WTC11 (cell line): ENCODE measurements at regions not wholly inside any gene's neighbourhood (a gene's known extent, or its start where the extent isn't known, plus 50 kb on each side); places are given as distances from the start of the nearest gene placed in this dataset.

ENCODE experiments used
- ATF1 ChIP-seq: sonication (generic); formaldehyde crosslinking; IDR thresholded peaks from 2 replicates; pipeline ENCODE4 v1.8.1; 2023; ENCODE audit warnings: mild to moderate bottlenecking, moderate library complexity, missing genetic modification reagents
- ATF3 ChIP-seq: sonication (generic); formaldehyde crosslinking; conservative IDR thresholded peaks from 2 replicates; pipeline ENCODE4 v1.8.1; 2022; ENCODE audit warnings: mild to moderate bottlenecking, missing genetic modification reagents
- ELF4 ChIP-seq: sonication (generic); formaldehyde crosslinking; IDR thresholded peaks from 2 replicates; pipeline ENCODE4 v1.8.1; 2022; ENCODE audit warnings: low read depth, mild to moderate bottlenecking, moderate library complexity, missing genetic modification reagents
- MAX ChIP-seq: sonication (generic); formaldehyde crosslinking; IDR thresholded peaks from 2 replicates; pipeline ENCODE4 v1.8.0; 2022; ENCODE audit warnings: mild to moderate bottlenecking, missing genetic modification reagents
- SMAD4 ChIP-seq: sonication (generic); formaldehyde crosslinking; IDR thresholded peaks from 2 replicates; pipeline ENCODE4 v1.8.0; 2022; ENCODE audit warnings: mild to moderate bottlenecking, missing genetic modification reagents
- TEAD4 ChIP-seq: sonication (generic); formaldehyde crosslinking; IDR thresholded peaks from 2 replicates; pipeline ENCODE4 v1.8.0; 2022; ENCODE audit warnings: mild to moderate bottlenecking, missing genetic modification reagents
- TF ChIP-seq, protein P1 (sequence below): fragments of 200-600 bp; IDR thresholded peaks from 2 replicates; pipeline ENCODE4 v1.8.0; 2022; ENCODE audit warnings: antibody characterized with exemption

DNA sequence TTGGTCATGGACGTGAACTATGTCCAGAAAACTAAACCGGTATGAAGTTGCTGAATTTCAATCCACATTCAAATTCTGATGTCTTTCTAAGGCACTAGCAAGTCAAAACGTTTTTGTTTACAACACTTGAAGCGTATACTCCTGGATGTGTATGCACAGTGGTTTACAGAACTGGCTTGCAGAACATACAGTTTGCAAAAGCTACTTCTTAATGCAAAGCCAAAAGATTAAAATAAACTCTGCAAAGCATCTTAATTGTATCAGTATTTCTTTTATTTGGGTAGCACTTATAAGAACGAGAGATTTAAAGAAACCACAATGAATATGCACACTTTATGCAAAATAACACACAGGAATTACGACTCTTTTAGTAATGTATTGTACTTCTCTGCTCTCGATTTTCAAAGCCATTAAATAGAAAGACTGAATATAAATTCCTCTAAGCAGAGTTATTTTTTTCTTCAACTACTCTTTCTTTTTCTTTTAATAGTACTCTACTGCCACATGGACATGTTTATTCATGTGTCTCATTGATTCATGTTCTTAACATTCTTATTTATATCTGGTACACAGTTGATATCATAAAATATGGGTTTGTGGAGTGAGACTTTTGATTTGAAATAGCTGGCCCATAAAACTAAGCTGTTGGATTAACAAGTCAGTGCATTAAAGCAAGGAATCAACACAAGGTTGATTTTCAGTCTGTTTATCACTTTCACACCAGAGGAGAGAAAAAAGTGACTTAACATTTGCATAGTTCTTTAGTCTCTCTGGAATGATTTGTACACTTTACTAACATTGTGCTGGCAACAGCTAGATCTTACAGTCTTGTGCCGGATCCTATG is 189.4 kb upstream of the STEAP4 start:
- TF ChIP-seq MAX (no peak), SMAD4 (CRISPR knock-in tag) (no peak), ATF3 (CRISPR knock-in tag) (no peak), ATF1 (CRISPR knock-in tag) (no peak), ELF4 (CRISPR knock-in tag) (no peak), TEAD4 (CRISPR knock-in tag) (no peak)
- TF ChIP-seq, protein P1, sequence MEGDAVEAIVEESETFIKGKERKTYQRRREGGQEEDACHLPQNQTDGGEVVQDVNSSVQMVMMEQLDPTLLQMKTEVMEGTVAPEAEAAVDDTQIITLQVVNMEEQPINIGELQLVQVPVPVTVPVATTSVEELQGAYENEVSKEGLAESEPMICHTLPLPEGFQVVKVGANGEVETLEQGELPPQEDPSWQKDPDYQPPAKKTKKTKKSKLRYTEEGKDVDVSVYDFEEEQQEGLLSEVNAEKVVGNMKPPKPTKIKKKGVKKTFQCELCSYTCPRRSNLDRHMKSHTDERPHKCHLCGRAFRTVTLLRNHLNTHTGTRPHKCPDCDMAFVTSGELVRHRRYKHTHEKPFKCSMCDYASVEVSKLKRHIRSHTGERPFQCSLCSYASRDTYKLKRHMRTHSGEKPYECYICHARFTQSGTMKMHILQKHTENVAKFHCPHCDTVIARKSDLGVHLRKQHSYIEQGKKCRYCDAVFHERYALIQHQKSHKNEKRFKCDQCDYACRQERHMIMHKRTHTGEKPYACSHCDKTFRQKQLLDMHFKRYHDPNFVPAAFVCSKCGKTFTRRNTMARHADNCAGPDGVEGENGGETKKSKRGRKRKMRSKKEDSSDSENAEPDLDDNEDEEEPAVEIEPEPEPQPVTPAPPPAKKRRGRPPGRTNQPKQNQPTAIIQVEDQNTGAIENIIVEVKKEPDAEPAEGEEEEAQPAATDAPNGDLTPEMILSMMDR: no peak
